ENCODE measurements at regions not wholly inside any gene's neighbourhood (a gene's known extent, or its start where the extent isn't known, plus 50 kb on each side); places are given as distances from the start of the nearest gene placed in this dataset.

GRCh38 chr15:26298659-26299170 is 435.6 kb upstream of the ATP10A start:
- TF ChIP-seq CTCF (IDR thresholded peaks at IDR 0.05; ENCODE audit: poor library complexity, severe bottlenecking) (no peak), SMC3 (conservative IDR thresholded peaks at IDR 0.05; ENCODE audit: poor library complexity) (no peak), TAF1 (IDR thresholded peaks at IDR 0.05; ENCODE audit: low read depth) (no peak)

Measured in neural cell (in vitro differentiated cells).